OCI-LY1 (cell line): ENCODE measurements at regions not wholly inside any gene's neighbourhood (a gene's known extent, or its start where the extent isn't known, plus 50 kb on each side); places are given as distances from the start of the nearest gene placed in this dataset.

Source experiments
- H2AFZ ChIP-seq: fragments of 200-600 bp; sonication (generic), shearing (Covaris generic); 2 replicates; pipeline ENCODE4 v1.6.0; 2014; ENCODE audit warnings: antibody characterized with exemption, mild to moderate bottlenecking, low read length
- H3F3A ChIP-seq: fragments of 200-600 bp; sonication (generic), shearing (Covaris generic); 2 replicates; pipeline ENCODE4 v1.6.0; 2014; ENCODE audit warnings: mild to moderate bottlenecking, antibody characterized with exemption, low read length, moderate library complexity; ENCODE audit not compliant: insufficient read depth
- H3K27ac ChIP-seq: fragments of 200-600 bp; sonication (generic); 2 replicates; pipeline ENCODE4 v1.5.1; 2014; ENCODE audit warnings: low read length, mixed run types, mild to moderate bottlenecking, low read depth; ENCODE audit not compliant: poor library complexity, severe bottlenecking
- H3K27me3 ChIP-seq: fragments of 200-600 bp; sonication (generic); 2 replicates; pipeline ENCODE4 v1.6.0; 2014; ENCODE audit warnings: antibody characterized with exemption, mild to moderate bottlenecking, low read length, moderate library complexity; ENCODE audit not compliant: insufficient read depth
- H3K36me3 ChIP-seq: fragments of 200-600 bp; sonication (generic); 2 replicates; pipeline ENCODE4 v1.6.1; 2014; ENCODE audit warnings: mild to moderate bottlenecking, antibody characterized with exemption, low read length, moderate library complexity, mixed read lengths; ENCODE audit not compliant: insufficient read depth
- H3K4me1 ChIP-seq: fragments of 200-600 bp; sonication (generic); 2 replicates; pipeline ENCODE4 v1.5.1; 2014; ENCODE audit warnings: mild to moderate bottlenecking, low read length, moderate library complexity; ENCODE audit not compliant: insufficient read depth, severe bottlenecking
- H3K4me2 ChIP-seq: fragments of 200-600 bp; sonication (generic), shearing (Covaris generic); 2 replicates; pipeline ENCODE4 v1.6.1; 2014; ENCODE audit warnings: low read length
- H3K4me3 ChIP-seq: fragments of 200-600 bp; sonication (generic); 2 replicates; pipeline ENCODE4 v1.5.1; 2014; ENCODE audit warnings: low read length, low read depth, mild to moderate bottlenecking, mixed read lengths; ENCODE audit not compliant: poor library complexity, severe bottlenecking
- H3K79me2 ChIP-seq: fragments of 200-600 bp; shearing (Covaris generic); 2 replicates; pipeline ENCODE4 v1.6.1; 2016; ENCODE audit warnings: mixed run types, low read length, mixed read lengths; ENCODE audit not compliant: insufficient read depth
- H3K9ac ChIP-seq: fragments of 200-600 bp; sonication (generic), shearing (Covaris generic); 2 replicates; pipeline ENCODE4 v1.6.1; 2014; ENCODE audit warnings: mild to moderate bottlenecking, low read length, mixed read lengths
- H3K9me2 ChIP-seq: fragments of 200-600 bp; sonication (generic), shearing (Covaris generic); 2 replicates; pipeline ENCODE4 v1.6.1; 2014; ENCODE audit warnings: low read depth, mild to moderate bottlenecking, low read length, mixed read lengths
- H3K9me3 ChIP-seq: fragments of 200-600 bp; shearing (Covaris generic); 2 replicates; pipeline ENCODE4 v1.6.1; 2014; ENCODE audit warnings: low read length, mixed read lengths
- H4K20me1 ChIP-seq: fragments of 200-600 bp; sonication (generic), shearing (Covaris generic); 2 replicates; pipeline ENCODE4 v1.6.0; 2016; ENCODE audit warnings: mild to moderate bottlenecking, low read length; ENCODE audit not compliant: insufficient read depth
- CTCF ChIP-seq: fragments of 200-600 bp; sonication (generic), shearing (Covaris generic); IDR thresholded peaks from 2 replicates; pipeline ENCODE4 v1.5.1; 2017; ENCODE audit warnings: mild to moderate bottlenecking, antibody characterized with exemption, low read length, moderate library complexity, mixed read lengths
- EZH2 ChIP-seq: fragments of 200-600 bp; sonication (generic), shearing (Covaris generic); IDR thresholded peaks from 2 replicates; pipeline ENCODE4 v1.8.0; 2017; ENCODE audit warnings: borderline replicate concordance, mixed run types, mild to moderate bottlenecking, antibody characterized with exemption, low read length, moderate library complexity, mixed read lengths

- no peaks in the 10 kb centered on the region for H3K9me3 ChIP-seq
- no peaks in the 10 kb centered on the region for H3F3A ChIP-seq
- H3K36me3 ChIP-seq, result no peaks in the 10 kb centered on the region
- no peaks in the 10 kb centered on the region for H3K79me2 ChIP-seq
- no peaks in the 10 kb centered on the region for H3K27me3 ChIP-seq
- no peak overlapping the region for H3K27ac ChIP-seq
- no peak for TF ChIP-seq EZH2
- no peak for TF ChIP-seq CTCF
- no peaks in the 10 kb centered on the region for H3K9me2 ChIP-seq
- H3K9ac ChIP-seq, result no peak overlapping the region
- H3K4me1 ChIP-seq, result peaks cover 33% of the 10 kb centered on the region
- H3K4me3 ChIP-seq, result no peak overlapping the region
- H2AFZ ChIP-seq, result no peak overlapping the region
- H3K4me2 ChIP-seq, result no peak overlapping the region
- H4K20me1 ChIP-seq, result no peaks in the 10 kb centered on the region
Measured at GRCh38 chr2:144161061-144161460, 358.9 kb downstream of the ZEB2 start.

GRCh38 chr2:144159240-144159639, 360.7 kb downstream of the ZEB2 start:
- peak; percentile 16; the same call in 1 of the 2 replicates for TF ChIP-seq CTCF
- TF ChIP-seq EZH2, result no peak
- Histone ChIP-seq H3K9ac (no peak overlapping the region), H4K20me1 (no peaks in the 10 kb centered on the region), H3K9me2 (no peaks in the 10 kb centered on the region), H3F3A (no peaks in the 10 kb centered on the region), H2AFZ (no peak overlapping the region), H3K79me2 (no peaks in the 10 kb centered on the region), H3K4me3 (no peak overlapping the region), H3K9me3 (no peaks in the 10 kb centered on the region), H3K4me2 (no peak overlapping the region), H3K27ac (no peak overlapping the region), H3K36me3 (no peaks in the 10 kb centered on the region), H3K27me3 (no peaks in the 10 kb centered on the region), H3K4me1 (peaks cover 33% of the 10 kb centered on the region)

- no peaks in the 10 kb centered on the region for H3K27me3 ChIP-seq
- H3K36me3 ChIP-seq, result no peaks in the 10 kb centered on the region
- no peak overlapping the region for H3K4me2 ChIP-seq
- no peaks in the 10 kb centered on the region for H3F3A ChIP-seq
- TF ChIP-seq CTCF (no peak), EZH2 (no peak)
- no peak overlapping the region for H3K4me3 ChIP-seq
- no peak overlapping the region for H3K27ac ChIP-seq
- no peak overlapping the region for H2AFZ ChIP-seq
- H3K9me2 ChIP-seq, result no peaks in the 10 kb centered on the region
- no peaks in the 10 kb centered on the region for H3K9me3 ChIP-seq
- H4K20me1 ChIP-seq, result no peaks in the 10 kb centered on the region
- H3K9ac ChIP-seq, result no peak overlapping the region
- H3K79me2 ChIP-seq, result no peaks in the 10 kb centered on the region
- H3K4me1 ChIP-seq, result peaks cover 24% of the 10 kb centered on the region
Measured at GRCh38 chr2:144158096-144158495, 361.8 kb downstream of the ZEB2 start.
